NCI-H2029 treated with DMSO at 0.1 percent for 48 hours (cell line): ENCODE measurements at regions not wholly inside any gene's neighbourhood (a gene's known extent, or its start where the extent isn't known, plus 50 kb on each side); places are given as distances from the start of the nearest gene placed in this dataset.
"Not testable (repeated sequence)": the region's sequence is repeated elsewhere in the genome, so short reads cannot be mapped to it uniquely, and the experiment has no call there.

Experiments
- DNase-seq: peaks from one replicate; lab custom pipeline; 2025; lab: John Stamatoyannopoulos, UW

DNA sequence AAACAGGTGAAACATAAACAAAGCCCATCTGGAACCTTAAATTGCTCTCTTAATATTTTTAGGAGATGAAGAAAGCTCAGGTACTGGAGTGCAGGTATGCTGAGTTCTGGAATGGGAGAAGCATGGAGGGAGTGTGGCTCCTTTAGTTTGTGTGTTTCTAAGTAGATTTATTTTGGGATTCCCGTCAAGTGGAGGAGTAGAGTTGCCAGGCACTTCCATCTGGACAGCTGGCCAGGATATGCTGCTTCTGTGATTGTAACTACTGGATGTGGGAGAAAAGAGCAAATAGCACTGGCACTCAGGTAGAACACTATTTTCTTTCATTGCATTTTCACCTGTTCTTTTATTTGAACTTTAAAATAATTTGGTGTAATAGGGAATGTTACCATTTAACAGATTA lies 182.3 kb upstream of the MAST4 start:
- no peak for DNase-seq

DNA sequence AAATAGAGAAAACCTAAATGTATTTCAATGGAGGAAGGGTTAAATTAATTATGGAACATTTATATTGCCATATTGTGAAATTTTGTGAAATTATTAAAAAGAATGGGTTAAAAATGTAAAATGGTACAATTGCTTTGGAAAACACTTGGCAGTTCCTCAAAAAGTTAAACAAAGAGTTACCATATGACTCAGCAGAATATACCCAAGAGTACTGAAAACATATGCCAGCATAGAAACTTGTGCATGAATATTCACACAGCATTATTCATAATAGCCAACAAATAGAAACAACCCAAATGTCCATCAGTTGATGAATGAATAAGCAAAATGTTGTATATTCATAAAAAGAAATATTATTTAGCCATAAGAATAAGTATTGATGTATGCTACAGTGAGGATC lies 181.0 kb upstream of the MAST4 start:
- no peak for DNase-seq

DNA sequence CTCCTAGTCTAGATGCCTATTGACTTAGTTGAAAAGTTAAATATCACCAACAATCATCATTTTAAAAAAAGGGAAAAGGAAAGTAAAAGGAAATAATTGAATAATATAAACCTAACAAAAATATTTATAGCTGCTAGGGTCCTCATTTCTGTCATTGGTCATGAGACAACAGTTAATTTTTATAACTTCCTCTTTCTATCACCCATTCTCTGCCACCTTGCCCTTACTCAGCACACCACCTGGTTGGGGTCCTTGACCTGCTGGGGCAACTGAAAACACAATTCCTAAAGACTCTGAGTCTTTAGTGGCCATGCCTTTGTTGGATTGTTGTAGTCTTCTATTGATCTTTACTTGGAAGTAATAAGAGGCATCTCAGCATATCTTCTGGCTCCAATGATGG lies 179.5 kb upstream of the MAST4 start:
- no peak for DNase-seq

DNA sequence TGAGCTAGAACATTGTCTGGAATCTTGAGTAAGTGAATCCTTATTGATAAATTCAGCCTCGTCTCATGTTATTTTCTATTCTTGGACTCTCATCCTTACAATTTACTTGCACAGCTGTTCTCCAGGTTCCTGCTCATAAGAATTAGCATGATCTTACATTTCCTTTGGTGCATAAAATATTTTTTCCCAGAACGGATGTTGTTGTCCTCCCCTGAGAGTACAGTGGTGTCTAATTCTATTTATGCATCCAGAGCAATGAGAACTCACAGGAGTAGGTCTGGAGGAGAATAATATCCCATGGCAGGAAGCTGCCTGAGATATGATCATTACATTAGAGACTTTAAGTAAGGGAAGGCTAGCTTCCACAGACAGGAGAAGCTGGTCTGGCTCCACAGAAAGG lies 178.4 kb upstream of the MAST4 start:
- DNase-seq, result no peak

DNA sequence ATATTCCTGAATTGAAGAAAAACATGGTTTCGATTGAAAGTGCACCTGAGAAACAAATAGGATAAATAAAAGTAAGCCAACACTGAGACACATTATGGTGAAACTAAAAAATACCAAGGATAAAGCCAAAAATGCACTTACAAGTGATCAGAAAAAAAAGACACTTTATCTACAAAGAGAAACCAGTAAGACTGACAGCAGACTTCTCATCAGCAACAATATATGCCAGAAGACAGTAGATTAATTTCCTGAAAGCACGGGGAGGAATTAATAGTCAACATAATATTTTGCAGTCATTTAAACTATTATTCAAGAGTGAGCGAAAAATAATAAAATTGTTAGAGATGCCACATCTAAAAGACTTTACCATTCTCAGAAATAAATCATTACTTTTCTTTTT lies 172.7 kb upstream of the MAST4 start:
- DNase-seq, result no peak

DNA sequence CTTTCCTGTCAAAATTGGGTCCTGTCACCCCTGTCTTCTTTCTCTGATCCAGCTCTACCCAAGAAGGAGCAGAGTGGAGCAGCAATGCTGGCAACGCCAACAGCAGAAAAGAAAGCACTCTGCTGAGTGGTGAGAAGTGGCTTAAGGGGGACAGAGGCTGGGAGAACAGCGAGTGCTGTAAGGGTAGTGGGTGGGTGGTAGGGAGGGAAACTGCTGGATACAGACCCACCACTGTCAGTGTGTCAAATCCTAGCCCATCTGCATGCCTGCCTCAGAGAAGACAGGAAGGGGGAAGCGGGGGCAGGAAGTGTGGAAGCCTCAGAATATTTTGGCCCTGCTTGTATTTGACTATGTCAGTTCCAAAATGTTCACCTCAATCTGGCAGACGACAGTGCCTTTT lies 170.4 kb upstream of the MAST4 start:
- no peak for DNase-seq

DNA sequence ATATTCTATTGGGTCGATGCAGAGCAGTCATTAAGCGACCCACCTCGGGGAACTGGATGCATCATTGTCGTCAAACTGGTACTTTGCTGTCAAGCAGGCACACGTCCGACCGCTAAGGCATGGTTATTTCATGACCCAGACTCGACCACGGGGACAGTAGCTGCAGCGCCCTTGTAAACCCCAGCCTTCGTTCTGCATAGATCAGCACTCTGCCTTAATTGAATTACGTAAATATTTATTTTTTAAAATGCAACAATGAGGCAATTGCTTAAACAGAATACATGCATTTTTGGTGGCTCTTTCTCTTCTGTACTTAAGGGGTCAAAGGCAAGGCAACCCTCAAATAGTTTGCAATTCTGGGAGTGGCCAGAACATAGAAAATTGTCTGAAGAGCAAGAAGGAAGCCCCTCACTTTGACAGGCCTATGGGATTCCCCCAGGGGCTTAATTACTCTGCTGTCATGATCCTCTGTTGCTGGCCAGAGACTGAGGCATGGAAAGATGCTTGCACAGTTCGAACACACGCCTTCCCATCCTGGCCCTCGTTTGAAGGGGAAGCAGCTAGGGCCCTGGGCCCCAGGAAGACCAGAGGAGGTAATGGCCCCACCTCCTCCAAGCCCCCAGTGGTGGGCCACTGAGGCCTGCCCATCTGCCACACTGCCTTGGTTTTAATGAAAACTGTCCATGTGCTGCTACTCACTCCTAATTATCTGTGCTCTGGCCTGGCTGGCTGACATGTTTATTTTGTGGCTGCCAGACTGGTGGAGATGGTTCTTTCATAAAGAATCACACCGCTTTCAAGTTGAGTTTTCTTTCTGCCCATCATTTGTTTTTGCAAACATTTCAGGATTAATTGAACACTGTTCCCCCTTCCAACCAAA lies 169.7 kb upstream of the MAST4 start:
- DNase-seq, result no peak

DNA sequence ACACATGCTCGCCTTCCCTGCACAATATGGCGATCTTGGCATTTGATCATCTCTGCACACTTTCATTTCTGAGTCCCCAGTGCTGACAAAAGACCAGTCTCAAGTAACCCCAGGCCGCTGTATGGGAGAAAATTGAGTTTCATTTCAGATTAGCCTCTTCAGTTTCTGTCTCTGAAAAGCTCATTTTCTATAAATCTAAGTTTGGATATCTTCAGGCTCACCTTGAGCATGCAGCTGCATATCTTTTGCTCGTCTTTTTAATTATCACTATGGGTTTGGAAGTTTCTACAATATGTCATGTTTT lies 169.1 kb upstream of the MAST4 start:
- no peak for DNase-seq

DNA sequence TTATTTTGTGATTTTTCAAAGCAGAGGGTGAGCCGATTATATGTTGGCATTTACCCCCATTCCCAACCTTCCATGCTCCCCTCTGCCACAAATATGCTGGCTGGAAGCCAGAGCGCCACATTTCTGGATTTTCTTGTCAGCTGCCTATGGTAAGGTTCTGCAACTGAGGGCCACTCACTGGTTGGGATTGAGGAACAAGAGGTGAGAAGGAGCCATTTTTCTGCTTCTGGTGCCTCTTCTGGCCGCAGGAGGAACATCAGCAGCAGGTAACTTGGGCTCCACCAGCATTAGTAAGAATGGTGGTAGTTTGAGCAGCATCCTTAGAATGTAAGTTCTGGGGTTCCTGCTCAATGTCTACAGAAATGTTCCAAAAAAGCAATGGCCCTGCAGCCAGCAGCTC lies 159.5 kb upstream of the MAST4 start:
- no peak for DNase-seq

DNA sequence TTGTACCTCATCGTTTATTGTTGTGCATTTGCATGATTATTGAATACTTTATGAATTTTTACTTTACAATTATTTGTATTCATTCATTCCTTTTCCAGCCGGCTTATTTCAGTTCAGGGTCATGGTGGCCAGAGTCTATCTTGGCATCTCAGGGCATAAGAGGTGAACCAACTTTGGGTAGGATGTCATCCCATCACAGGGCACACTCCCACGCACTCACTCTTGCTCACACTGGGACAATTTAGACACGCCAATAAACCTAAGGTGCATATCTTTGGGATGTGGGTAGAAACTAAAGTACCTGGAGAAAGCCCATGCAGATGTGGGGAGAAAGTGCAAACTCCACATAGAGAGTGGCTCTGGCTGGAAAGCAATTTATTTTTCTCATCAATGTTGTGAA lies 158.1 kb upstream of the MAST4 start:
- DNase-seq, result no peak

DNA sequence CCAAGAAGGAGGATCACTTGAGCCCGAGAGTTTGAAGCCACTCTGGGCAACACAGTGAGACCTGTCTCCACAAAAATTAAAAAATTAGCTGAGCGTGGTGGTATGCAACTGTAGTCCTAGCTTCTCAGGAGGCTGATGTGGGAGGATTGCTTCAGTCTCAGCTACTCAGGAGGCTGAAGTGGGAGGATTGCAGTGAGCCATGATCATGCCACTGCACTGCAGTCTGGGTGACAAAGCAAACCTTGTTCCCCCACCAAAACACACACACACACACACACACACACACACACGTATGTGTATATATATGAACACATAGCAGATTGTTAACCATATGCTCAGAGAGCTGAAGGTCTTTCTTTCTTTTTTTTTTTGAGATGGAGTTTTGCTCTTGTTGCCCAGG lies 157.5 kb upstream of the MAST4 start:
- no peak for DNase-seq

DNA sequence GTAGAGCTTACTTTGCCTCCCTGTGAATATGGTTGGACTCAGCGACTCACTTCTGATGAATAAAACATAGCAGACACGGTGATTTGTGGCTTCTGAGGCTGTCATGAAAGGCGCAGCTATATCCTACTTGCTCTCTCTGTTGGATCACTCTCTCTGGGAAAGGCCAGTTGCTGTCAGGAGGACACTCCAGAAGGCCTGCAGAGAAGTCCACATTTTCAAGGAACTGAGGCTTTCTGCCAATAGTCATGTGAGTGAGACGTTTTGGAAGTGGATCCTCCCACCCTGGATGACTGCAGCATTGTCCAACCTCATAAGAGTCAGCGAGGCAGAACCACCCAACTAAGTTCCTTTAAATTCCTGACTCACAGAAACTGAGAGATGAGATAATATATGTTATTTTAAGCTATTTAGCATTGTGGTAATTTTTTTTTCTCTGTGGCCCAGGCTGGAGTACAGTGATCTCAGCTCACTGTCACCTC lies 156.0 kb upstream of the MAST4 start:
- no peak for DNase-seq

DNA sequence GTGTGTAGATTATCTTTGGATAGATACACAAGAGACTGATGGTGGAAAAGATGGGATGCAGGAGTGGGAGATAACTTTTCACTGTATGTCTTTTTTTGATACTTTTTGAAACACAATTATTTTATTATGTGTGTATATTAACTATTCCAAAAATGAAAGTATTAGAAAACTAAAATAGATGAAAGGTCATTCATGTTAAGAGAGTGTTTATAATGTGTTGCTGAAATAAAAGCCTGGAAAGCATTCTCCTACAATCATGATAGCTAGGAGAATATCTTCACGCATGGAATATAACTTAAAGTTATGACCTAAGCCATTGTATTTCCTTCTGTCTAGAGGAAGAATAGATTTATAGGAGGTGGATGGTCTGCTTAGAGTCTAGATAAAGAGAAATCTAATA lies 154.8 kb upstream of the MAST4 start:
- no peak for DNase-seq

DNA sequence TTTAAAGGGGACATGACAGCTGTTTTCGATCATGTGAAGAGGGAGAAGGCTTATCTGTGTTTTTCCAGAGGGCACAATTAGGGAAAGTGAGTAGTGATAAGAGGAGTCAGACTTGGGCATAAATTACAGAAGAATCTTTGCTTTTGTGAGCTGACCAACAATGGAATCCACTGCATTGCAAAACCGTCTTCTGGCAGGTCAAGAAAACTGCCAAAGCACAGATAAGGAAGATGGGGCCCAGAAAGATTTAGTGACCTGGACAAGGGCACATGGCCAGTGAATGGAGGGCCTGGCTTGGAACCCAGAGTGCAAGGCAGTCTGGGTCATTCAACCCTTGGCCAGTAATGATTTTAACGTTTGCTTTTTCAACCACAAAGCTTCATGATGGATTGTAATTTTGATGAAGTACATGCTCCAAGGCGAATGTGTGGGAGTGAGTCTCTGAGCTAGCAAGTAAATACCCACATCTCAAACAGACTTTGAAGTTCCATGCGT lies 153.2 kb upstream of the MAST4 start:
- DNase-seq, result no peak

DNA sequence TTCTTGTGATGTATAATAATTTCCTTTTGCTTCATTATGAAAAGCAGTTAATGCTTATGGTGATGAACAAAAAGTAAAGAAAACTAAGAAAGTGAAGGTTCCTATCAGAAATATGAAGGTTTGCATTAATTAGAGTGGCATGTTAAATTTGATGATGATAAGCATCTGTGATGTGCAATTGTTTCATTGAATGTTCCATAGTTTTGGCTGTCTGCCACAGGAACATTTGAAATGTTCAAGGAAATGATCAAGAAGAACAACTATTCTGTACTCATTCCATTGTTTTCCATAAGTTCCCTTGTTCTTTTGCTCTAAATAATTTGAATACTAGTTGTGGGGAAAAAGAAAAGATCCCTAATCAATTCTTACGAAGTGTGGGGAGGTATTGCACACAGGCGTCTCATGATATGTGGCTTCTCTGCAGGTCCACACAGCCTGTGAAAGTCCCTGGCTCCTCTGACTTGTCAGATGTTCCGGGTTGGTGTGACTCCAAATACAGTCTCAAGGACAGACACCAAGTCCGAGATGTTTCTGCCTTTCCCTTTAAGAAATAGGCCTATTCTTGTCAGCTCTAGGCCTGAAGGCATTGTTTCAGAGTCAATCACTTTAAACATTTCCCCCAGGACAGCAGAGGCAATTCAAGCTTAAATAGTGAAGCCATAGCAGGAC lies 152.6 kb upstream of the MAST4 start:
- no peak for DNase-seq

DNA sequence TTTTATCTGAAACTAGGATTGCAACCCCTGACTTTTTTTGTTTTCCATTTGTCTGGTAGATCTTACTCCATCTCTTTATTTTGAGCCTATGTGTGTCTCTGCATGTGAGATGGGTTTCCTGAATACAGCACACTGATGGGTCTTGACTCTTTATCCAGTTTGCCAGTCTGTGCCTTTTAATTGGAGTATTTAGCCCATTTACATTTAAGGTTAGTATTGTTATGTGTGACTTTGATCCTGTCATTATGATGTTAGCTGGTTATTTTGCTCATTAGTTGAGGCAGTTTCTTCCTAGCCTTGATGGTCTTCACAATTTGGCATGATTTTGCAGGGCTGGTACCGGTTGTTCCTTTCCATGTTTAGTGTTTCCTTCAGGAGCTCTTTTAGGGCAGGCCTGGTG lies 148.1 kb upstream of the MAST4 start:
- DNase-seq, result not testable (repeated sequence)

DNA sequence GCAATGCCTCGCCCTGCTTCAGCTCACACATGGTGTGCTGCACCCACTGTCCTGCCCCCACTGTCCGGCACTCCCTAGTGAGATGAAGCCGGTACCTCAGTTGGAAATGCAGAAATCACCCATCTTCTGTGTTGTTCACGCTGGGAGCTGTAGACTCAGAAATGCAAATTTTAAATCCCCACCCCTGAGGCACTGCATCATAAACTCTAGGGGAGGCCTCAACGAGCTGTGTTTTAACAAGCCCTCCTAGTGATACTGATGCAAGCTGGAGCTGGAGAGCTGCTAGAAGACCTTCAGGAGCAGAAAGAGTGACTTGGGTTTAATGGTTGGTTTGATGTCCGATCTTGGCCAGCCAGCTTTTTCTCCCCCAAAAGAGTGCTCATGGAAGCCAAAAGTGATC lies 146.0 kb upstream of the MAST4 start:
- DNase-seq, result no peak

DNA sequence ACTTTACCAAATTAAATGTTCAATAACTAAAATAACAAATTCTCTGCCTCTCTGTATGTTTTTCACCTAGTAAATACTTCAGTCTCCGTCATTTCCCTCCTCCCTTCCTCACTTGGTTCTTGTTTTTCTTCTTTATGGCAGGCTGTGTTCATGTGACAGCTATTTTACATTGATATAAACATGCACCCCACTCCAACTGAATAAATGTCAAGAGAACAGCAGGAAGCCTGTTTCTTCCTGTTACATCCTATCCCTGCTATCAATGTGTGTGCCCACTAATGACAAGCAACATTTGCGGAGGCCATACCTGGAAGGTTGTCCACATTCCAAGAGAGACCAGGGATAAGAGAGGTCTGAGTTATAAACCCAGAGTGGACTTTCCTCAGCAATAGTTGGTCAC lies 145.2 kb upstream of the MAST4 start:
- no peak for DNase-seq

DNA sequence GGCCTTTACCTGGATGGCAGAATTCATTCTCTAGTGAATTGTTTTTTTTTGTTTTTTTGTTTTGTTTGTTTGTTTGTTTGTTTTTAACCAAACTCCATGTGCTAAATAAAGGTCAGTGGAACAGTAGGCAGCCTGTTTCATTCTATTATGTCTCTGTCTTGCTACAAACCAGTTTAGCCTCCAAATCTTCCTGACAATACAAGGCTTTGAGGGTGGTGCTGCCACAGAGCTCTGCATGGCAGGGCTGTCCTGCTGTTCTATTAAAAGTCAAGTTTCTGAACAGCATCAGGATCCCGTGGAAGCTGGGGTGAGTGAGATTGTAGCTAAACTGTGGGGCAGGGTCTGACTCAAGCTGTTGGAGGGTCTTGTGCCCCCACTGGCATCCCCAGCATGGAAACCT lies 144.1 kb upstream of the MAST4 start:
- no peak for DNase-seq

DNA sequence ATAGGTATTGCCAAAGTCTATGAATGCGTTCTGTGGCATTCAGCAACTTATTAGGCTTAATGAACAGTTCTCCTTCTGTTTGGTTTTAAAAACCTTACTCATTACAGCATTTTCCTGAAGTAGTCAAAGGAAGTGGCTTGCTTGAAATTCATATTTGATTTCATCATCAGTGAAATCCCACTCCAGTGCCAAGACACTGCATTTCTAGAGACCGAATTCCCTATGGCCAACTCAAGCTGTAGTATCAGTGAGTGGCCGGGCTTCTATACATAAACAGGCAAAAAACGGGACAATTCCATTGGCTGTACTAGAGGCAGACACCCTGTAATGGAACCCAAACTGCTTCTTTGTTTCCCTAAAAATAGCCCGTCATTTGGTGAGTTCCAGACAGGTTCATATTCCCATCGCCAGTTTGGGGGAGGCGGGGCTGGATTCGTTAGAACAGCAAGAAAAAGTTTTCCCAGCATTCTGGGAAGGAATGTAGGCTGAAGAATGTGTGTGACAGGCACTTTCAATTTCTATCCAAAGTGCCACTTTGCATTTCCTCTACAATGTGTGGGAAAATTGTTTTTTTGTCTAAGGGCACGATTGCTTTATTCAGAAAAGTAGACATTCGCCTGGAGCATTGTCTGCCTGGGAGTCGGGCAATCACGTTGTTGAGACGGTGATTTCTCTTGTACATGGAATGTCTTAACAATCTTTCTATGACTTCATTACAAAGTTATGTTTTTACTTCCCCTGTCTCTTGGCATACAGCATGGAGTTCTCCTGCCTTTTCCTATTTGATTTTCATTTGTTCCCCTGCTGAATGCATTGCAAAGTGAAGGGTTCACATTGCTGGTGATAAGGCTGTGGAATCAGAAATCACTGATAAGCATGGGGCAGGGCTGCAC lies 141.8 kb upstream of the MAST4 start:
- DNase-seq, result no peak

DNA sequence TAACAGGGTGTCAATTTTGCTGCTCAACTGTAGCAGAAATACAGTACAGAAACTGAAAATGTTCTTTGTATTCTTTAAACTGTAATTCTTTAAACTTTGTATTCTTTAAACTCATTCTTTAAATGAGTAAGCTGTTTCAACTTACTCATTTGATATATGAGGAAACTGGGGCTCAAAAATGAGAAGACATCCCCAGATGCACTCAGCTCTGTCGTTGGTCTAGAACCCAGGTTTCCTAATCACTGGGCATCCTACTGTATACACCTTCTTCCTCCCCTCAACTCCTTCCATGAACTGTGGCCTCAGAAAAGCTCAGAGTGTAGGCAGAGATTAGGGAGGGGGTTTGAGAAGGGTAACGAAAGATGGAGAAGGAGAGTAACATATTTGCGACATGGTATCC lies 136.5 kb upstream of the MAST4 start:
- DNase-seq, result no peak

DNA sequence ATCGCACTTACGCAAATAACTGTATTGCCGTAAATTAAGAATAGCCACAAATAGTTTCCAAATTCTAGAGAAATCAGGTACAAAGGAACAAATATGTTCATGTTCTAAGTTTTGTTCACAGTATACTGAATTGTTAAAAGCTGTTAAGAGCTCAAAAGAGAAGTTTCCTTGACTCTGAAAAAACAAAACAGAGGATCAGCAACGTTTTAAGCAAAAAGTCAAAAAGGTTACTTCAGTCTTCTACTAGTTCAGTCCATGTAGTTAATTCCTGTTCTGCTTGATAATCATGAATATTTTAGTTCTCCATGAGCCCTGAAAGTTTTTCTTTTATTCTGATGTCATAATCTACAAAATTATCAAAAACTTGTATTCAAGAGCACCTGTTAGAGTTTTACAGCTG lies 128.6 kb upstream of the MAST4 start:
- no peak for DNase-seq

DNA sequence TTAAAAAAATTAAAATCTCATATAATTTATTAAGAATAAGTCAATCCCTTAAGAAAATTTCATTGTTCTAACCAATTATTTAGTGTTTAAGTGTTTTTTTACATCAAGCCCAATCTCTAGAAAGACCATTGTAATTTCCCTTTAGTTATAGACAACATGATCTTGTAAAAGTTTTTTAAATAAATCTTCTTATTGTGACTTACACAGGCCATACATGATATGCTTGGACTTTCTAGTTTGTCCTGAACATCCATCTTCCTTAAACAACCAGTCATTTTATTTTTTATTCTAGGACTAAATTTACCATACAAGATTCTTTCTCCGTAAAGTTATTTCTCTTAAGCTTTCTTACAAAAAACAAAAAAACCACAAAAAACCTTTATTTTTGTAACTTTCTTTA lies 126.5 kb upstream of the MAST4 start:
- no peak for DNase-seq
